ENCODE measurements at regions not wholly inside any gene's neighbourhood (a gene's known extent, or its start where the extent isn't known, plus 50 kb on each side); places are given as distances from the start of the nearest gene placed in this dataset.
"Not testable (repeated sequence)": the region's sequence is repeated elsewhere in the genome, so short reads cannot be mapped to it uniquely, and the experiment has no call there.

GRCh38 chr7:391961-392524 is 102.1 kb downstream of the FOXL3 start:
- Histone ChIP-seq H3K9ac (ENCODE audit: low read depth, low read length) (no peak overlapping the region), H3K36me3 (ENCODE audit: insufficient read depth, low read length) (no peaks in the 10 kb centered on the region), H3K9me3 (ENCODE audit: control insufficient read depth, insufficient read depth, low read length) (peaks cover 8% of the 10 kb centered on the region), H3K4me1 (ENCODE audit: insufficient read depth, low read length) (no peaks in the 10 kb centered on the region)

- no peak overlapping the region for H3K9ac ChIP-seq (ENCODE audit: low read depth, low read length)
- peaks cover 8% of the 10 kb centered on the region for H3K9me3 ChIP-seq (ENCODE audit: control insufficient read depth, insufficient read depth, low read length)
- no peaks in the 10 kb centered on the region for H3K36me3 ChIP-seq (ENCODE audit: insufficient read depth, low read length)
- H3K4me1 ChIP-seq (ENCODE audit: insufficient read depth, low read length): no peaks in the 10 kb centered on the region
These were observed 102.9 kb downstream of the FOXL3 start for GRCh38 chr7:392822-393221.

GRCh38 chr7:395643-396042 is 105.7 kb downstream of the FOXL3 start:
- Histone ChIP-seq H3K9ac (ENCODE audit: low read depth, low read length) (no peak overlapping the region), H3K36me3 (ENCODE audit: insufficient read depth, low read length) (no peaks in the 10 kb centered on the region), H3K4me1 (ENCODE audit: insufficient read depth, low read length) (no peaks in the 10 kb centered on the region), H3K9me3 (ENCODE audit: control insufficient read depth, insufficient read depth, low read length) (peaks cover 8% of the 10 kb centered on the region)

GRCh38 chr7:398888-399287 is 108.9 kb downstream of the FOXL3 start:
- Histone ChIP-seq H3K9ac (ENCODE audit: low read depth, low read length) (no peak overlapping the region), H3K36me3 (ENCODE audit: insufficient read depth, low read length) (no peaks in the 10 kb centered on the region), H3K9me3 (ENCODE audit: control insufficient read depth, insufficient read depth, low read length) (peaks cover 8% of the 10 kb centered on the region), H3K4me1 (ENCODE audit: insufficient read depth, low read length) (no peaks in the 10 kb centered on the region)

- no peak overlapping the region for H3K9ac ChIP-seq (ENCODE audit: low read depth, low read length)
- H3K4me1 ChIP-seq (ENCODE audit: insufficient read depth, low read length): no peaks in the 10 kb centered on the region
- H3K9me3 ChIP-seq (ENCODE audit: control insufficient read depth, insufficient read depth, low read length): peaks cover 5% of the 10 kb centered on the region
- no peaks in the 10 kb centered on the region for H3K36me3 ChIP-seq (ENCODE audit: insufficient read depth, low read length)
These were observed 111.0 kb downstream of the FOXL3 start for GRCh38 chr7:400901-401485.

GRCh38 chr7:401495-401894 is 111.5 kb downstream of the FOXL3 start:
- Histone ChIP-seq H3K4me1 (ENCODE audit: insufficient read depth, low read length) (no peaks in the 10 kb centered on the region), H3K9ac (ENCODE audit: low read depth, low read length) (no peak overlapping the region), H3K36me3 (ENCODE audit: insufficient read depth, low read length) (no peaks in the 10 kb centered on the region), H3K9me3 (ENCODE audit: control insufficient read depth, insufficient read depth, low read length) (no peaks in the 10 kb centered on the region)

GRCh38 chr7:404812-405488 is 114.7 kb downstream of the PDGFA start:
- H3K36me3 ChIP-seq (ENCODE audit: insufficient read depth, low read length): no peaks in the 10 kb centered on the region
- H3K9me3 ChIP-seq (ENCODE audit: control insufficient read depth, insufficient read depth, low read length): no peaks in the 10 kb centered on the region

GRCh38 chr7:405489-406211 is 114.0 kb downstream of the PDGFA start:
- Histone ChIP-seq H3K4me1 (ENCODE audit: insufficient read depth, low read length) (no peaks in the 10 kb centered on the region), H3K9ac (ENCODE audit: low read depth, low read length) (no peak overlapping the region), H3K9me3 (ENCODE audit: control insufficient read depth, insufficient read depth, low read length) (no peaks in the 10 kb centered on the region), H3K36me3 (ENCODE audit: insufficient read depth, low read length) (no peaks in the 10 kb centered on the region)

More at GRCh38 chr7:404812-405488, 114.7 kb downstream of the PDGFA start:
- Histone ChIP-seq H3K9ac (ENCODE audit: low read depth, low read length) (no peak overlapping the region), H3K4me1 (ENCODE audit: insufficient read depth, low read length) (no peaks in the 10 kb centered on the region)

- Histone ChIP-seq H3K9ac (ENCODE audit: low read depth, low read length) (no peak overlapping the region), H3K4me1 (ENCODE audit: insufficient read depth, low read length) (no peaks in the 10 kb centered on the region), H3K36me3 (ENCODE audit: insufficient read depth, low read length) (no peaks in the 10 kb centered on the region), H3K9me3 (ENCODE audit: control insufficient read depth, insufficient read depth, low read length) (no peaks in the 10 kb centered on the region)
These were observed 111.7 kb downstream of the PDGFA start for GRCh38 chr7:407721-408539.

GRCh38 chr7:408751-409311 is 110.8 kb downstream of the PDGFA start:
- Histone ChIP-seq H3K4me1 (ENCODE audit: insufficient read depth, low read length) (no peaks in the 10 kb centered on the region), H3K9ac (ENCODE audit: low read depth, low read length) (no peak overlapping the region), H3K36me3 (ENCODE audit: insufficient read depth, low read length) (no peaks in the 10 kb centered on the region), H3K9me3 (ENCODE audit: control insufficient read depth, insufficient read depth, low read length) (no peaks in the 10 kb centered on the region)

- no peaks in the 10 kb centered on the region for H3K36me3 ChIP-seq (ENCODE audit: insufficient read depth, low read length)
- no peaks in the 10 kb centered on the region for H3K9me3 ChIP-seq (ENCODE audit: control insufficient read depth, insufficient read depth, low read length)
- no peaks in the 10 kb centered on the region for H3K4me1 ChIP-seq (ENCODE audit: insufficient read depth, low read length)
- H3K9ac ChIP-seq (ENCODE audit: low read depth, low read length): no peak overlapping the region
These were observed 110.0 kb downstream of the PDGFA start for GRCh38 chr7:409339-410281.

- Histone ChIP-seq H3K9ac (ENCODE audit: low read depth, low read length) (no peak overlapping the region), H3K36me3 (ENCODE audit: insufficient read depth, low read length) (no peaks in the 10 kb centered on the region), H3K4me1 (ENCODE audit: insufficient read depth, low read length) (no peaks in the 10 kb centered on the region), H3K9me3 (ENCODE audit: control insufficient read depth, insufficient read depth, low read length) (no peaks in the 10 kb centered on the region)
These were observed 109.2 kb downstream of the PDGFA start for GRCh38 chr7:410395-410910.

- H3K4me1 ChIP-seq (ENCODE audit: insufficient read depth, low read length); H3K9me3 ChIP-seq (ENCODE audit: control insufficient read depth, insufficient read depth, low read length); H3K36me3 ChIP-seq (ENCODE audit: insufficient read depth, low read length); H3K9ac ChIP-seq (ENCODE audit: low read depth, low read length): not testable (repeated sequence)
These were observed 108.5 kb downstream of the PDGFA start for GRCh38 chr7:411116-411515.

All from ES-I3 (cell line).